ENCODE measurements at regions not wholly inside any gene's neighbourhood (a gene's known extent, or its start where the extent isn't known, plus 50 kb on each side); places are given as distances from the start of the nearest gene placed in this dataset.

- no peaks in the 10 kb centered on the region for H3K4me1 Mint-ChIP-seq
- H2AFZ ChIP-seq (ENCODE audit: insufficient read depth, low read depth, low read length, poor library complexity, severe bottlenecking): no peak overlapping the region
- WGBS (ENCODE audit: insufficient coverage): 93% methylated on average over 2 of the region's 3 CpGs
- H3K9me3 Mint-ChIP-seq (ENCODE audit: insufficient read depth): peaks cover 5% of the 10 kb centered on the region
- no peaks in the 10 kb centered on the region for H3K4me1 ChIP-seq (ENCODE audit: control insufficient read depth in 2 of 2, insufficient read depth in 2 of 2, low read length in 2 of 2)
- H3K27ac Mint-ChIP-seq: no peak overlapping the region
- CTCF ChIA-PET: no interaction called here
- H3K79me2 ChIP-seq (ENCODE audit: control insufficient read depth, insufficient read depth, low read length): no peaks in the 10 kb centered on the region
- H3K9ac ChIP-seq (ENCODE audit: low read length): no peak overlapping the region
- H3K9me3 ChIP-seq (ENCODE audit: control extremely low read depth in 1 of 3, control insufficient read depth in 2 of 3, insufficient read depth in 1 of 3, low read length in 2 of 3): no peaks in the 10 kb centered on the region
- no peak for TF ChIP-seq CTCF (IDR thresholded peaks at IDR 0.05)
- no peak for TF ChIP-seq EZH2 (IDR thresholded peaks at IDR 0.05; ENCODE audit: borderline replicate concordance, insufficient read depth, low read depth, low read length, poor library complexity, severe bottlenecking)
- no peaks in the 10 kb centered on the region for H3K36me3 ChIP-seq (replicated peaks in 1 of 2; ENCODE audit: control extremely low read depth in 1 of 2, control insufficient read depth in 1 of 2, extremely low read depth in 1 of 2, insufficient read depth in 2 of 2, low read length in 1 of 2)
- no peak for DNase-seq
- no peaks in the 10 kb centered on the region for H3K27me3 Mint-ChIP-seq
- no peak overlapping the region for H3K4me3 ChIP-seq (ENCODE audit: control extremely low read depth in 1 of 5, extremely low read depth in 1 of 5, insufficient read depth in 1 of 5, low read depth in 2 of 5, low read length in 4 of 5)
- ATAC-seq (ENCODE audit: low read depth): no peak
- no peak overlapping the region for H3K27ac ChIP-seq (ENCODE audit: low read length in 2 of 2)
- no peak overlapping the region for H3K4me3 Mint-ChIP-seq
- H3K27me3 ChIP-seq (replicated peaks in 1 of 4; ENCODE audit: control extremely low read depth in 1 of 4, control insufficient read depth in 3 of 4, insufficient read depth in 4 of 4, low read length in 3 of 4): no peaks in the 10 kb centered on the region
- intact Hi-C loops (cut with micrococcal nuclease): no loop called here
- no peaks in the 10 kb centered on the region for H4K20me1 ChIP-seq (ENCODE audit: control insufficient read depth, insufficient read depth, low read length, poor library complexity, severe bottlenecking)
- H3K4me2 ChIP-seq (replicated peaks; ENCODE audit: low read depth, low read length, poor library complexity, severe bottlenecking): no peak overlapping the region
- POLR2A ChIA-PET: no interaction called here
Observed at GRCh38 chr5:57940236-57940635, 457.6 kb upstream of the ACTBL2 start.

- DNase-seq (no peak), ATAC-seq (ENCODE audit: low read depth) (no peak)
- Histone ChIP-seq H3K4me1 (ENCODE audit: control insufficient read depth in 2 of 2, insufficient read depth in 2 of 2, low read length in 2 of 2) (no peaks in the 10 kb centered on the region), H3K9me3 (ENCODE audit: control extremely low read depth in 1 of 3, control insufficient read depth in 2 of 3, insufficient read depth in 1 of 3, low read length in 2 of 3) (no peaks in the 10 kb centered on the region), H4K20me1 (ENCODE audit: control insufficient read depth, insufficient read depth, low read length, poor library complexity, severe bottlenecking) (no peaks in the 10 kb centered on the region), H3K27ac (ENCODE audit: low read length in 2 of 2) (no peak overlapping the region), H3K36me3 (replicated peaks in 1 of 2; ENCODE audit: control extremely low read depth in 1 of 2, control insufficient read depth in 1 of 2, extremely low read depth in 1 of 2, insufficient read depth in 2 of 2, low read length in 1 of 2) (no peaks in the 10 kb centered on the region), H3K9ac (ENCODE audit: low read length) (no peak overlapping the region), H3K4me2 (replicated peaks; ENCODE audit: low read depth, low read length, poor library complexity, severe bottlenecking) (no peak overlapping the region), H3K4me3 (ENCODE audit: control extremely low read depth in 1 of 5, extremely low read depth in 1 of 5, insufficient read depth in 1 of 5, low read depth in 2 of 5, low read length in 4 of 5) (no peak overlapping the region), H3K27me3 (replicated peaks in 1 of 4; ENCODE audit: control extremely low read depth in 1 of 4, control insufficient read depth in 3 of 4, insufficient read depth in 4 of 4, low read length in 3 of 4) (no peaks in the 10 kb centered on the region), H3K79me2 (ENCODE audit: control insufficient read depth, insufficient read depth, low read length) (no peaks in the 10 kb centered on the region), H2AFZ (ENCODE audit: insufficient read depth, low read depth, low read length, poor library complexity, severe bottlenecking) (no peak overlapping the region)
- intact Hi-C loops (cut with micrococcal nuclease): no loop called here
- no peak overlapping the region for H3K27ac Mint-ChIP-seq
- TF ChIP-seq EZH2 (IDR thresholded peaks at IDR 0.05; ENCODE audit: borderline replicate concordance, insufficient read depth, low read depth, low read length, poor library complexity, severe bottlenecking): no peak
- no peak for TF ChIP-seq CTCF (IDR thresholded peaks at IDR 0.05)
- peaks cover 5% of the 10 kb centered on the region for H3K9me3 Mint-ChIP-seq (ENCODE audit: insufficient read depth)
- POLR2A ChIA-PET: no interaction called here
- no peak overlapping the region for H3K4me3 Mint-ChIP-seq
- H3K4me1 Mint-ChIP-seq: no peaks in the 10 kb centered on the region
- H3K27me3 Mint-ChIP-seq: no peaks in the 10 kb centered on the region
- WGBS (ENCODE audit: insufficient coverage): 89% methylated on average over 1 of the region's 3 CpGs
- CTCF ChIA-PET: no interaction called here
Observed at GRCh38 chr5:57939771-57940170, 457.2 kb upstream of the ACTBL2 start.
